Left lung (tissue), 4 donors: ENCODE measurements at regions not wholly inside any gene's neighbourhood (a gene's known extent, or its start where the extent isn't known, plus 50 kb on each side); places are given as distances from the start of the nearest gene placed in this dataset.

Experiments
- ATAC-seq: fragments of 200-7000 bp; cut with Tn5 transposase; one replicate; pipeline ENCODE4 v1.9.1; 2020; ENCODE audit warnings: moderate library complexity
- DNase-seq, 4 donors: peaks; one replicate each; pipeline ENCODE4 v3.0.0-alpha.2; 2013 to 2020
- H3K27ac ChIP-seq, 2 donors: fragments of 200-600 bp; sonication (generic) in 1 of 2; one replicate each; pipeline versions ENCODE4 v1.5.0 to v1.8.0; 2020 to 2021
- H3K27me3 ChIP-seq, 2 donors: fragments of 200-600 bp; sonication (generic) in 1 of 2; one replicate each; pipeline versions ENCODE4 v1.5.0 to v1.8.0; 2020 to 2021
- H3K36me3 ChIP-seq, 2 donors: fragments of 200-600 bp; sonication (generic) in 1 of 2; one replicate each; pipeline versions ENCODE4 v1.5.0 to v1.8.0; 2020 to 2021
- H3K4me1 ChIP-seq, 2 donors: fragments of 200-600 bp; one replicate each; pipeline ENCODE4 v1.8.0; 2021
- H3K4me3 ChIP-seq, 2 donors: fragments of 200-600 bp; sonication (generic) in 1 of 2; one replicate each; pipeline versions ENCODE4 v1.5.0 to v1.8.0; 2020 to 2021; ENCODE audit warnings: mild to moderate bottlenecking in 1 of 2
- H3K9me3 ChIP-seq, 2 donors: fragments of 200-600 bp; sonication (generic) in 1 of 2; one replicate each; pipeline versions ENCODE4 v1.5.0 to v1.8.0; 2020 to 2021
- intact Hi-C, 2 donors: fragments of 100-400 bp; cut with DNase I; formaldehyde crosslinking; loops; one replicate each; pipeline versions ENCODE4 v1.11.2 to v1.14.2; 2022
- TF ChIP-seq, protein P1 (sequence below), 2 donors: fragments of 200-600 bp; sonication (generic) in 1 of 2; IDR thresholded peaks; one replicate each; pipeline versions ENCODE4 v1.5.0 to v1.8.0; 2021; ENCODE audit warnings: antibody characterized with exemption in 2 of 2
- donor health status: DM: no; HTN: yes; CAD: no.
- donor health status: DM: no; HTN: no; CAD: no.

DNA sequence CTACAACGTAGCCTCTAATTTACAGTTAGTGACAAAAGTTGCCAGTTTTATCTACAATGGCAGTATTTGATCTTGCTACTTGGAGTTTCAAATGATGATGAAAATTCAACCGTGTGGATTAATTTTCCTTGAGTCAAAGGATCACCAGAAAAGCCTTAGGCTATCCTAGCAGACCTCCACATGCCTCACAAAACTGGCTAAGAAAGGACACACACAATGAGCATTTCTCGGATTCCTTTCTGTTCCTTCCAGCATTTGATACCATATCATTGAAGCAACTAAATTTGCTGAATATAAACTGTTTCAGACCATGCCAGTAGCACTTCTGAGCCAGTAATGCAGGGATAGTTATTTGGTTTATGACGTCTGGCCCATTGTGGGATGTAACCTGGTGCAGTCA, 587.4 kb upstream of the MDFIC2 start:
- no peaks in the 10 kb centered on the region for H3K27me3 ChIP-seq
- DNase-seq (no peak), ATAC-seq (no peak)
- no peak overlapping the region for H3K4me3 ChIP-seq
- H3K9me3 ChIP-seq, result no peaks in the 10 kb centered on the region
- intact Hi-C loops, result no loop called here
- TF ChIP-seq, protein P1, sequence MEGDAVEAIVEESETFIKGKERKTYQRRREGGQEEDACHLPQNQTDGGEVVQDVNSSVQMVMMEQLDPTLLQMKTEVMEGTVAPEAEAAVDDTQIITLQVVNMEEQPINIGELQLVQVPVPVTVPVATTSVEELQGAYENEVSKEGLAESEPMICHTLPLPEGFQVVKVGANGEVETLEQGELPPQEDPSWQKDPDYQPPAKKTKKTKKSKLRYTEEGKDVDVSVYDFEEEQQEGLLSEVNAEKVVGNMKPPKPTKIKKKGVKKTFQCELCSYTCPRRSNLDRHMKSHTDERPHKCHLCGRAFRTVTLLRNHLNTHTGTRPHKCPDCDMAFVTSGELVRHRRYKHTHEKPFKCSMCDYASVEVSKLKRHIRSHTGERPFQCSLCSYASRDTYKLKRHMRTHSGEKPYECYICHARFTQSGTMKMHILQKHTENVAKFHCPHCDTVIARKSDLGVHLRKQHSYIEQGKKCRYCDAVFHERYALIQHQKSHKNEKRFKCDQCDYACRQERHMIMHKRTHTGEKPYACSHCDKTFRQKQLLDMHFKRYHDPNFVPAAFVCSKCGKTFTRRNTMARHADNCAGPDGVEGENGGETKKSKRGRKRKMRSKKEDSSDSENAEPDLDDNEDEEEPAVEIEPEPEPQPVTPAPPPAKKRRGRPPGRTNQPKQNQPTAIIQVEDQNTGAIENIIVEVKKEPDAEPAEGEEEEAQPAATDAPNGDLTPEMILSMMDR (IDR thresholded peaks at IDR 0.05), result no peak
- H3K27ac ChIP-seq, result no peak overlapping the region
- H3K4me1 ChIP-seq, result no peaks in the 10 kb centered on the region
- no peaks in the 10 kb centered on the region for H3K36me3 ChIP-seq

DNA sequence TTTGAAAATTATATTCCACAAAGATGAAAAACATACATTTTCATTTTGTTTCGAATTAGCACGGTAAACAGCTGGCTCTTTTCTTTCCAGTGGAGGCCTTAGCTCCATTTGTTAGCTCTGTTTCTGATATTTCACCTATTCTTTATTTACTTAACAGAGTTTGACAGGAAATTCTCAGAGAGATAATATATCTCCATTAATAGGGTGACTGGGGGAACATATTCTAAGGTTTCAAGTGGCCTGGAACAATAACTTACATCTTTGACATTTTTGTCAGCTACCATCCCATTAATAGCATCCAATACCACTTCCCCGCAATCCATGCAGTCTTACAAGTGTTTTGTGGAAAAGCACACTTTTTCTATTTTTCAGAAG, 577.6 kb upstream of the MDFIC2 start:
- intact Hi-C loops, result no loop called here
- no peaks in the 10 kb centered on the region for H3K36me3 ChIP-seq
- no peak overlapping the region for H3K4me3 ChIP-seq
- no peaks in the 10 kb centered on the region for H3K9me3 ChIP-seq
- no peak overlapping the region for H3K27ac ChIP-seq
- ATAC-seq (no peak), DNase-seq (no peak)
- H3K4me1 ChIP-seq, result no peaks in the 10 kb centered on the region
- TF ChIP-seq, protein P1 (IDR thresholded peaks at IDR 0.05), result no peak
- no peaks in the 10 kb centered on the region for H3K27me3 ChIP-seq

DNA sequence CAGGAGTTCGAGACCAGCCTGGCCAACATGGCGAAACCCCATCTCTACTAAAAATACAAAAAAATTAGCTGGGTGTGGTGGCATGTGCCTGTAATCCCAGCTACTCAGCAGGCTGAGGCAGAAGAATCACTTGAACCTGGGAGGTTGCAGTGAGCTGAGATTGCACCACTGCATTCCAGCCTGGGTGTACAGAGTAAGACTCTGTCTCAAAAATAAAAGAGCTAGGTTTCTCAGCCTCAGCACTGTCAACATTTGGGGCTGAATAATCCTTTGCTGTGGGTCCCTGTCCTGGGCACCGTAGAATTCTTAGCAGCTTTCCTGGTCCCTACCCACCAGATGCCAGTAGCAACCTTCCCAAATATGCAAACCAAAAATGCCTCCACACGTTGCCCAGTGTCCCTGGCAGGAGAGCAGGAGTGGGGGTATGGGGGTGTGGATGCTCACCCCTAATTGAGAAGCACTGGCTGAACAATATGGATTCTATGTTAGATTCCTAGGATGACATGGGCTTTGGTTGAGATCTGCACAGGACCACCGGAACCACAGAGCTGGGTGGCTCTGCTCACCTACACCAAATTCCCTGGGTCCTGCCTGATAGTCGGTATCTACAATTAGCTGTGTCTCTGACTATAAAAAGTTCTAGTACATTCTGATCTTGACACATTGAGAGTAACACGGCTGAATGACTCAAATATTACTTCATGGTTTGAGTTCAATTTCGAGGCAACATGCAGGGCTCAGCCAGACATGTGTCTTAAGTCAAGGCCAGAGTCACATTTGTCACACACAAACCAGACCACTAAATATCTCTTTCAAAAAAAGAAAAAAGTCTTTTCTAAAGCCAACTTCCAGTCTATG, 577.0 kb upstream of the MDFIC2 start:
- ATAC-seq (no peak), DNase-seq (no peak)
- Histone ChIP-seq H3K27me3 (no peaks in the 10 kb centered on the region), H3K36me3 (no peaks in the 10 kb centered on the region), H3K4me1 (no peaks in the 10 kb centered on the region), H3K9me3 (no peaks in the 10 kb centered on the region), H3K4me3 (no peak overlapping the region), H3K27ac (no peak overlapping the region)
- TF ChIP-seq, protein P1 (IDR thresholded peaks at IDR 0.05), result no peak
- intact Hi-C loops, result no loop called here

DNA sequence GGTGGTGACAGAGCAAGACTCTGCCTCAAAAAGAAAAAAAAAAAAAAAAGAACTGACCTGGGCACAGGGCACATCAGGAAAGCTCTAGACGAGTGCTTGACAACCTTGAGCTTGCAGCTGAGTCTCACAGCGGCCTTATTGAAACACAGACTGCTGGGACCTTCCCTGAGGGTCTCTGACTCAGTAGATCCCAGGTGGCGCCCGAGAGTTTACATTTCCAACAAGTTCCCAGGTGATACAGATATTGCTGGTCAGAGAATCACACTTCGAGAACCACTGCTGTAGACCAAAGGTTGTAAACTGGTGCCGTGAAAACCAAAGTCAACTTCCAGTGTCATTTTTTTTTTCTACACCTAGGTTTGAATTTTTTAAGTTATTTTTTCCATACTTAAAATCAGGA, 573.2 kb upstream of the MDFIC2 start:
- Histone ChIP-seq H3K4me1 (no peaks in the 10 kb centered on the region), H3K27me3 (no peaks in the 10 kb centered on the region), H3K4me3 (no peak overlapping the region), H3K27ac (no peak overlapping the region), H3K9me3 (no peaks in the 10 kb centered on the region), H3K36me3 (no peaks in the 10 kb centered on the region)
- no peak for ATAC-seq
- TF ChIP-seq, protein P1 (IDR thresholded peaks at IDR 0.05), result no peak
- intact Hi-C loops, result no loop called here
- DNase-seq, result no peak

DNA sequence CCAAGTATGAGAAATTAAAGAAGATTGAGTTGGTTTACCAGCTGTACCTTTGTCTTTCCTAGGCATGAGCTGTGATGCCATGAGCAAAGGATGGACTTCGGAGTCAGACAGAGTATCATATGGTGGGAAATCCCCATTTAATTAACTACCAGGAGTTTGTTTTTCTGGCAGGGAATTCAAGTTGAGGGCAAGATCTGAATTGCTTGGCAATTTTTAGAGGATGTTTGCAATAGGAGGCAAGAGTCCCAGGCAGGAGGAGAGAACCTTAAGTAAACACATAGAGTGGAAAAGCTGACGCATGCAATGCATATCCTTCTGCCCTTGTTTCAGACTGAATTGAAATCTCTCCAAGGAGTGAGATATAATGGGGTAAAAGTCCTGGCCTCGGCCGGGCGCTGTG, 569.7 kb upstream of the MDFIC2 start:
- intact Hi-C loops, result no loop called here
- no peaks in the 10 kb centered on the region for H3K27me3 ChIP-seq
- H3K4me1 ChIP-seq, result no peaks in the 10 kb centered on the region
- TF ChIP-seq, protein P1 (IDR thresholded peaks at IDR 0.05), result no peak
- H3K27ac ChIP-seq, result no peak overlapping the region
- ATAC-seq, result peak; percentile 87
- no peak for DNase-seq
- H3K4me3 ChIP-seq, result no peak overlapping the region
- peaks cover 0 to 2% of the 10 kb centered on the region in 2 donors for H3K9me3 ChIP-seq
- no peaks in the 10 kb centered on the region for H3K36me3 ChIP-seq
